ENCODE measurements at regions not wholly inside any gene's neighbourhood (a gene's known extent, or its start where the extent isn't known, plus 50 kb on each side); places are given as distances from the start of the nearest gene placed in this dataset.

DNA sequence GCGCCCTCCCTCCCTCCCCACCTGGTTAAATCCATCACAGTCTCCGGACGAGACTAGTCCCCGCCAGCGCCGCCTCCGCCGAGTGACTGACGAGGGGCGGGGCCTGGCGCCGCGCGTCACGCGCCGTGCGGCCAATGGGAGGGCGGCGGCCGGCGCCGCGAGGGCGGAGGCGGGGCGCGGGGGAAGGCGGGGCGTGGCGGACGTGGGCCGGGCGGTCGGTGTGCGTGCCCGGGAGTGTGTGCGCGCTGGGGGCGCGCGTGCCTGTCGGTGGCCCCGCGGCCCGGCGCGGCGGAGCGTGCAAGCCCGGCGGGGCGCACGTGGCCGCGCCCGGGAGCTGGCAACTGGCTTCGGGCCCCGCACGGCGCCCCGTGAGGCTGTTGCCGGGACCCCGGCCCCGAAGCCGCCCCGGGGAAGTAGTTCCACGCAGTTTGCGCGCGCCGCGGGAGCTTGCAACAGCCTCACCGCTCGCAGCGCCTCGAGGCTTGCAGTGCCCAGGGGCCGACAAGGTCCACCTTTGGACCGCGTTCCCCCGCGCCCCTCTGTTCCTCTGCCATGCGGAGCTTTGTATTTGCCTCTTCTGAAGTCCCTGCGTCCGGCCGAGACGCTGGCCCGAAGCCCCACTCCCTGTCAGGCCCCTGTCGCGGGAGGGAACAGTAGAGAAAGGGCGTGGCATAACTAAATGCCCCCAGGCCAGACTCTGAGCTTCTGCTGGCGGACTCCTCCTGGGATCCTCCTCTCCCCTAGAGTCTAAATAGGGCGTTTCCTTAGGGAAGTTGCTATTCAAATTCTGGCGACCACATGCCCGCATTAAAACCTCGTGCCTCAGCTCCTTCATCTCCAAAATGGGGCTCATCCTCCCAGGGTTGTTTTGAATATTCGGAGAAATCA lies 400.9 kb downstream of the SHQ1 start:
- TF ChIP-seq, protein P1, sequence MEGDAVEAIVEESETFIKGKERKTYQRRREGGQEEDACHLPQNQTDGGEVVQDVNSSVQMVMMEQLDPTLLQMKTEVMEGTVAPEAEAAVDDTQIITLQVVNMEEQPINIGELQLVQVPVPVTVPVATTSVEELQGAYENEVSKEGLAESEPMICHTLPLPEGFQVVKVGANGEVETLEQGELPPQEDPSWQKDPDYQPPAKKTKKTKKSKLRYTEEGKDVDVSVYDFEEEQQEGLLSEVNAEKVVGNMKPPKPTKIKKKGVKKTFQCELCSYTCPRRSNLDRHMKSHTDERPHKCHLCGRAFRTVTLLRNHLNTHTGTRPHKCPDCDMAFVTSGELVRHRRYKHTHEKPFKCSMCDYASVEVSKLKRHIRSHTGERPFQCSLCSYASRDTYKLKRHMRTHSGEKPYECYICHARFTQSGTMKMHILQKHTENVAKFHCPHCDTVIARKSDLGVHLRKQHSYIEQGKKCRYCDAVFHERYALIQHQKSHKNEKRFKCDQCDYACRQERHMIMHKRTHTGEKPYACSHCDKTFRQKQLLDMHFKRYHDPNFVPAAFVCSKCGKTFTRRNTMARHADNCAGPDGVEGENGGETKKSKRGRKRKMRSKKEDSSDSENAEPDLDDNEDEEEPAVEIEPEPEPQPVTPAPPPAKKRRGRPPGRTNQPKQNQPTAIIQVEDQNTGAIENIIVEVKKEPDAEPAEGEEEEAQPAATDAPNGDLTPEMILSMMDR (IDR thresholded peaks at IDR 0.05), result peak in 1 of 4 experiments; percentile 39
- TF ChIP-seq POLR2A (IDR thresholded peaks at IDR 0.05), result peak in 1 of 2 donors; percentile 55
